22Rv1 (cell line): ENCODE measurements at regions not wholly inside any gene's neighbourhood (a gene's known extent, or its start where the extent isn't known, plus 50 kb on each side); places are given as distances from the start of the nearest gene placed in this dataset.

Experiments used
- ZFX ChIP-seq: fragments of 450-650 bp; IDR thresholded peaks from 2 replicates; pipeline ENCODE4 v1.6.1; 2017; ENCODE audit warnings: antibody characterized with exemption, borderline replicate concordance
- TF ChIP-seq, protein P1 (sequence below): fragments of 450-650 bp; IDR thresholded peaks from 2 replicates; pipeline ENCODE4 v1.5.1; 2017; ENCODE audit warnings: mild to moderate bottlenecking

DNA sequence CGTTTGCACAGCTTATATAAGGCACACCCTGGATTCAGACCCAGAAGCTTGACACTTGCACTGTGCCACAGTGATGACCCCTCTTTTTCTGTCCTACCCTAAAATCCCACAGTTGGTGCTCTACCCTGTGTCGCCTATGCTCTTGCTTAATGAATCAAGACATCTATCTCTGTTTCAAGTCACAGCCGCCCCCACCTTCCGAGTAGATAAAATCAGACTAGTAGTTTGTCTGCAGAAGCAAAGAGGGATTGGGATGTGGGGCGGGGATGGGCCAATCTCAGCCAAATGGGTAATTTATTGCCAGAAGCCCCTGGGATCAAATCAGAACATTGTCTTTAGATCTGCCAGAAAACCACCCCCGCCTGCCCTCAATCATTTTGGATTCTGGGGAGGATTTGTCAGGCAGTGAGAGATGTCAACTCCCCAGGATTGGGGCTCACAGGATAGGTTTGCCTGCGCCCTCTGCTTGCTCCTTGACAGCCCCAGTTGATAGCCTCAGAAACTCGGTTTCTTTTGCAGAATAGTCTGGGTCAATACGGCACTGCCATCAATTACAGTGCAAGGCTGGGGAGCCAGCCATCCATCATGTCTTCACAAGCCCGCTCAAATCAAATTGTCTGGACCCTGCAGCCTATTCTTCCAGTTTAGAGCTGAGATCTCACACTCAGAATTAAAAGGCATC, 520.8 kb downstream of the GRIN2A start:
- TF ChIP-seq ZFX = no peak
- TF ChIP-seq, protein P1, sequence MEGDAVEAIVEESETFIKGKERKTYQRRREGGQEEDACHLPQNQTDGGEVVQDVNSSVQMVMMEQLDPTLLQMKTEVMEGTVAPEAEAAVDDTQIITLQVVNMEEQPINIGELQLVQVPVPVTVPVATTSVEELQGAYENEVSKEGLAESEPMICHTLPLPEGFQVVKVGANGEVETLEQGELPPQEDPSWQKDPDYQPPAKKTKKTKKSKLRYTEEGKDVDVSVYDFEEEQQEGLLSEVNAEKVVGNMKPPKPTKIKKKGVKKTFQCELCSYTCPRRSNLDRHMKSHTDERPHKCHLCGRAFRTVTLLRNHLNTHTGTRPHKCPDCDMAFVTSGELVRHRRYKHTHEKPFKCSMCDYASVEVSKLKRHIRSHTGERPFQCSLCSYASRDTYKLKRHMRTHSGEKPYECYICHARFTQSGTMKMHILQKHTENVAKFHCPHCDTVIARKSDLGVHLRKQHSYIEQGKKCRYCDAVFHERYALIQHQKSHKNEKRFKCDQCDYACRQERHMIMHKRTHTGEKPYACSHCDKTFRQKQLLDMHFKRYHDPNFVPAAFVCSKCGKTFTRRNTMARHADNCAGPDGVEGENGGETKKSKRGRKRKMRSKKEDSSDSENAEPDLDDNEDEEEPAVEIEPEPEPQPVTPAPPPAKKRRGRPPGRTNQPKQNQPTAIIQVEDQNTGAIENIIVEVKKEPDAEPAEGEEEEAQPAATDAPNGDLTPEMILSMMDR = no peak
